Loucy (cell line): ENCODE measurements at regions not wholly inside any gene's neighbourhood (a gene's known extent, or its start where the extent isn't known, plus 50 kb on each side); places are given as distances from the start of the nearest gene placed in this dataset.

ENCODE experiments used
- CTCF ChIP-seq: fragments of 200-600 bp; sonication (generic); conservative IDR thresholded peaks from 2 replicates; pipeline ENCODE4 v1.5.1; 2014; ENCODE audit warnings: mild to moderate bottlenecking, antibody characterized with exemption, low read length
- EZH2phosphoT487 ChIP-seq: fragments of 200-600 bp; IDR thresholded peaks from 2 replicates; pipeline ENCODE4 v1.6.1; 2018; ENCODE audit warnings: antibody characterized with exemption, mild to moderate bottlenecking, moderate library complexity, borderline replicate concordance

GRCh38 chr9:88759364-88759763 lies 224.4 kb downstream of the NXNL2 start:
- TF ChIP-seq CTCF (no peak), EZH2phosphoT487 (no peak)
